ENCODE measurements at regions not wholly inside any gene's neighbourhood (a gene's known extent, or its start where the extent isn't known, plus 50 kb on each side); places are given as distances from the start of the nearest gene placed in this dataset.

DNA sequence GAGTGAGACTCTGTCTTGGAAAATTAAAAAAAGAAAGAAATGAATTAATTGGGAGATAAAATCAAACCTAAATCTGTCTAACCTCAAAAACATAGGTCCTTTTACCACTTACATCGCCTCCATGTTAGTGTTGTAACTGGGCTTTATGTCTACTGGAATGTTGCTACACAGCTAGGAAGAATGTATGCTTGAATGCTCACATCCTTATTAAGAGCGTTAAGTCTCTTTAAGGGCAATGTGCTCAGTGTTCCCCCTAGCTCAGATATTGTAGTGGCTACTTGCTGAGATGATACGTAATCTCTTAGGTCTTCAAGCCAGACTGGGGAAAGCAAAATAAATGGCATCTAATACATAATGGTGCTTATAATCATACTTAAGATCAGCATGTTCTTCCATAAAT is 1072.8 kb downstream of the PDHA2 start:
- no peaks in the 10 kb centered on the region for H3K36me3 Mint-ChIP-seq
- no peaks in the 10 kb centered on the region for H3K27me3 Mint-ChIP-seq
- ATAC-seq (ENCODE audit: low read depth) (no peak), DNase-seq (no peak)
- no peak overlapping the region for H3K27ac Mint-ChIP-seq
- H3K4me3 Mint-ChIP-seq = no peak overlapping the region
- H3K9me3 Mint-ChIP-seq = peaks cover 3% of the 10 kb centered on the region
- POLR2A ChIA-PET = no interaction called here
- H3K4me1 Mint-ChIP-seq = no peaks in the 10 kb centered on the region

DNA sequence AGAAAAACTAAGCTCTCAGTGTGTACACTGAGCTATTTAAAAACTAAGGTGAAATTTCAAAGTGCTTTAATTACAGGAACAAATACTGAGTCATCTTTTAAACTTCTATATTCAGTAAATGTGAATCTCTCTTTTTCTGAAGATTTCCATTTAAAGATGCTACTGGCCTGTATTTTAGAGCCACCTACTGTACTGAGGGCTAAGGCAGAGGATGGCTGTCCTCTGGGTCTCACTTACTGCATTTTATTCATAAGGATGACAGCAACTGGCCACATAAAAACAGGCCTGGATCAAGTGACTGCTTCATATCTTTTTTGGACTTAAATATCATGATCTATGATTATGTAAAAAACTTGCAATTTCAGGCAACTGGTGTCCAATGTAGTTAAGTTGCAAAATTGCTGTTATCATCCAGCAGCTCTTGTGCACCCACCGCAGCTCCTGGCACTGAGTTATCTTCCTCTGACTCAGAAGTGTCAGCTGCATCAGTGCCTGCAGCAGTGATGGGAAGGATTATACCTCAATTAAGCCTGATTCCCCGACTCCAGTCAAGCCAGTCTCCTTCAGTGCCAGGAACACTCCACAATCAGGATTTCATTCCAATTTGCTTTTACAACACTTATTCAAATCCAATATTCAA is 1073.7 kb downstream of the PDHA2 start:
- Mint-ChIP-seq H3K9me3 (peaks cover 3% of the 10 kb centered on the region), H3K36me3 (no peaks in the 10 kb centered on the region)
- ATAC-seq (ENCODE audit: low read depth) = no peak

DNA sequence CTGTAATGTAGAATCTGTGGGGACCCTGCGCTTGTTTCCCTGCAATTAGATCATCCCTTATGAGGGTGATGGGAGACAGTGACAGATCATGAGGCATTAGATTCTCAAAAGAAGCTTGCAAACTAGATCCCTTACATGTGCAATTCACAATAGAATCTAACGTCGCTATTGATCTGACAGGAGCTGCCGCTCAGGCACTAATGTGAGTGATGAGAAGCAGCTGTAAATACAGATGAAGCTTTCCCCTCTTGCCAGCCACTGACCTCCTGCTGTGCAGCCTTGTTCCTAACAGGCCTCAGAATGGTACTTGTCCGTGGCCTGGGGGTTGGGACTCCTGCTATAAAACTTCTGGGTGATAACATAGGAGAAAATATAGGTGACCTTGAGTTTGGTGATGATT is 1076.8 kb downstream of the PDHA2 start:
- DNase-seq (no peak), ATAC-seq (ENCODE audit: low read depth) (no peak)
- Mint-ChIP-seq H3K27ac (no peak overlapping the region), H3K27me3 (no peaks in the 10 kb centered on the region), H3K36me3 (no peaks in the 10 kb centered on the region), H3K4me1 (no peaks in the 10 kb centered on the region), H3K4me3 (no peak overlapping the region), H3K9me3 (peaks cover 4% of the 10 kb centered on the region)
- POLR2A ChIA-PET = no interaction called here

More for the DNA sequence above, 1073.7 kb downstream of the PDHA2 start:
- Mint-ChIP-seq H3K4me3 (no peak overlapping the region), H3K27me3 (no peaks in the 10 kb centered on the region), H3K27ac (no peak overlapping the region), H3K4me1 (no peaks in the 10 kb centered on the region)
- no peak for DNase-seq
- POLR2A ChIA-PET = no interaction called here

DNA sequence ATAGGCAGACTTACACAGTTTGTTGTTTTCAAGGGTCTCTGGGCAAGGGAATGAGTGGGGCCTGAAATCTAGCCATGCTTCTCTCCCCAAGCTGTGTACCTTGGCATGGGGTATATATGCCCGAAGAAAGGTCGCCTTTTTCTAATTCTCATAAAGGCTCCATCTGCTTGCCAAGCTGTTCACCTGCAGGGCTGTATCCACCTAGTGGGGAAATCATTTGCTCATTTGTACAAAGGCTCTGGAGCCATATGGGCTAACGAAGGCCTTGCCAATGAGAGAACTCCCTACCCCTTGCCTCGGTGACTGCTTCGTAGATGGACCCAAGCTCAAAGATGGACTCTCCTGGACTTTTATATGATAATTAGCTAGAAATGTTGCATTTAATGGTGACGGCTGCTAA is 1097.0 kb downstream of the PDHA2 start:
- Mint-ChIP-seq H3K4me3 (no peak overlapping the region), H3K27me3 (no peaks in the 10 kb centered on the region), H3K4me1 (no peaks in the 10 kb centered on the region), H3K9me3 (no peaks in the 10 kb centered on the region), H3K27ac (no peak overlapping the region), H3K36me3 (no peaks in the 10 kb centered on the region)
- DNase-seq (no peak), ATAC-seq (ENCODE audit: low read depth) (no peak)
- POLR2A ChIA-PET = no interaction called here

DNA sequence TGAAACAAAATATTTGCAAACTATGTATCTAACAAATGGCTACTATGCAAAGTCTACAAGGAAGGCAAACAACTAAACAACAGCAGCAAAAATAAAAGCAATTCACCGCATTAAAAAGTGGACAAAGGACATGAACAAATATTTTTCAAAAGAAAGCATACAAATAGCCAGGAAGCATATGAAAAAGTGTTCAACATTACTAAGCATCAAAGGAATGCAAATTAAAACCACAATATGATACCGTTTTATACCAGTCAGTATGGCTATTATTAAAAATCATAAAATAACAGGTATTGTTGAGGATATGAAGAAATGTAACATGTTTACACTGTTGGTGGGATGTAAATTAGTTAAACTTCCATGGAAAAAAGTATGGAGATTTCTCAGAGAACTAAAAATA is 1106.7 kb downstream of the PDHA2 start:
- Mint-ChIP-seq H3K36me3 (no peaks in the 10 kb centered on the region), H3K4me1 (no peaks in the 10 kb centered on the region), H3K27me3 (no peaks in the 10 kb centered on the region), H3K27ac (no peak overlapping the region), H3K9me3 (no peaks in the 10 kb centered on the region), H3K4me3 (no peak overlapping the region)
- DNase-seq (no peak), ATAC-seq (ENCODE audit: low read depth) (no peak)
- POLR2A ChIA-PET = no interaction called here

DNA sequence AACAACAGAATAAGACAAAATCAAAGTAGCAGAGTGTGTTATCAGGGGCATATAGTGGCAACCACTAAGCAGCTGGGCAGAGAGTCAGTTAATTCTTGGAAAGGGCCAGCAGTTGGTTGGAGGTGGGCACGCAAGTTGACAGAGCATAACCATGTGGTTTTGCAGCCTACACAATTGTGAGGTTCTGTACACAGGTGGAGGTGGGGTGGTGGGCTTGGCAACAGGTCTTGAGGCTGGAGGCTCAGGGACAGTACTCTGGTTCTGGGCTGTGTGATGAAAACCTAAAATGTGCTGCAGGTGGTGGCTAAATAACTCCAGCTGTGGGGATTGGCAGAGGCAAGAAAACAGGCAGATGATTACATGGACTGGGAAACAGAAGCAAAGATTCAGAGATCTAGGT is 1112.7 kb downstream of the PDHA2 start:
- Mint-ChIP-seq H3K4me3 (no peak overlapping the region), H3K27me3 (no peaks in the 10 kb centered on the region), H3K27ac (no peak overlapping the region), H3K9me3 (no peaks in the 10 kb centered on the region), H3K4me1 (no peaks in the 10 kb centered on the region), H3K36me3 (no peaks in the 10 kb centered on the region)
- DNase-seq (no peak), ATAC-seq (ENCODE audit: low read depth) (no peak)
- POLR2A ChIA-PET = no interaction called here

DNA sequence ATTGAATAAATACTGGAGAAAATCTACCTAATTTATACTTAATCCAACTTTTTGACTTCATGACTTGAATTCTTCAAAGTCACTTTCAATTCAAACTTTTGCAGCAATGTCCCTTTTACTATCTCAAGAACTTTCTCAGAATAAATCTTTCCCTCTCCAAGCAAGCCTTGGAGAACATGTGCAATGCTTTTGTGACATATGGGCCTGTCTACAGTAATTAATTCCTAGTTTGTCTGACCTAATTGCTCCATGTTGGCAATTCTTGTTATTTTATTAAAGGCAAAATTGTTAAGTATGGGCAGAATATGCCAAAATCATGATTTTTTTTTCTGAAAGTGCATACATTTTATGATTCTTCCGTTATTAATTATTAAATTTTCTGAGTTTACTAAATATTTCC is 1115.3 kb downstream of the PDHA2 start:
- DNase-seq = no peak
- no peak overlapping the region for H3K4me3 Mint-ChIP-seq
- no peaks in the 10 kb centered on the region for H3K36me3 Mint-ChIP-seq
- H3K9me3 Mint-ChIP-seq = no peaks in the 10 kb centered on the region
- H3K27me3 Mint-ChIP-seq = no peaks in the 10 kb centered on the region
- no peak overlapping the region for H3K27ac Mint-ChIP-seq
- POLR2A ChIA-PET = no interaction called here
- ATAC-seq (ENCODE audit: low read depth) = no peak
- no peaks in the 10 kb centered on the region for H3K4me1 Mint-ChIP-seq

DNA sequence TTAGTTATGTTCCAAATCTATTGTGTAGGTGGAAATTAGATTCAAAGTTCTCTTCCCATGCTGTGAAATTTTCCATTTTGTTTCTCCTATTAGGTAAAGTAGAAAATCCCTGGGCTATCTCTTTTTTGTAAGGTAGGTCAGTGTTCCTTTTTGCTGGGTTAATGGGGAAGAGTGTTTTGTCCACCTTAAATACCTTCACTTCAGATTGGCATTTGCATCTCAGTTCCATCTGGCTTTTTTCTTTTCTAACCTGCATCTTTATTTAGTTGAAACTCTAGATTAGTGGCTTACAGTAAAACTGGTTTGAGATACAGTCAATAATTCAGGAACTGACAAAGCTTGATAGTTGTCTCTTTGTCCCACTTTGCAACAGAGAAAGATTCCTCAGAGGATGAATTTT is 1115.8 kb downstream of the PDHA2 start:
- Mint-ChIP-seq H3K4me1 (no peaks in the 10 kb centered on the region), H3K27me3 (no peaks in the 10 kb centered on the region), H3K36me3 (no peaks in the 10 kb centered on the region), H3K9me3 (no peaks in the 10 kb centered on the region), H3K4me3 (no peak overlapping the region), H3K27ac (no peak overlapping the region)
- no peak for DNase-seq
- POLR2A ChIA-PET = no interaction called here
- ATAC-seq (ENCODE audit: low read depth) = no peak

DNA sequence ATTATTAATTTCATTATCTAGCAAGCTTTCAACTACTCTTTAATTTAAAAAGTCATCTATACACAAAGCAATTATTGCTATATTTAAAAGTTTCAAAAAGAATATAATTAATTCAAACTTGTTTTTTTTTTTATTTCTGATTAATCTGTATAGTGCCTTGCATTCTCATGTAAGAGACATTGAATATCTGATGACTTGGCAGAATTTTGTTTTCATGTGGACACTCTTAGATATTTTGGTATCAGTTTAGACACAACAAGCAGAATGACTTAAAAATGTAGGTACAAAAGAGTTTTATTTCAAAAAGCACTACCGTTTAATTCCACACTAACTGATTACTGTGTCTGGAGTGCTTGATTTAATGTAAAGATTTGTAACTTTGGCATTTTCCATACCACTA is 1129.6 kb downstream of the PDHA2 start:
- Mint-ChIP-seq H3K4me1 (no peaks in the 10 kb centered on the region), H3K36me3 (no peaks in the 10 kb centered on the region), H3K9me3 (peaks cover 2% of the 10 kb centered on the region), H3K4me3 (no peak overlapping the region), H3K27ac (no peak overlapping the region), H3K27me3 (no peaks in the 10 kb centered on the region)
- ATAC-seq (ENCODE audit: low read depth) = no peak
- POLR2A ChIA-PET = no interaction called here
- DNase-seq = no peak

DNA sequence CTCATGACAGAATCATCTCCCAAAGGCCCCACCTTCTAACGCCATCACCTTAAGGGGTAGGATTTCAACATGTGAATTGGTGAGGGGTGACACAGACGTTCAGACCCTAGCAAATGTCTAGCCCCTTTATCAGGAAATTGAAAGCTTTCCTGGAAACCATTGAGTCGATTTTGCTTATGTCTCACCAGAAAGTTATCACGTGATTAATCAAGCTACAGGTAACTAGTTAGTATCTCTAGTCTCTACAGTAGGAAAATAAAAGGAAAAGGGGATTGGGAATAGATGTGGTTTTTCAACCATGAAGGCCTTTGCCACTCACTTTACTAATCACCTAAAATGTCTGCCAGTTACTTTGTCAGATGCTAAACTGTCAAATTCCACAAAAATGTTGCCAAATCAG is 1133.0 kb downstream of the PDHA2 start:
- Mint-ChIP-seq H3K36me3 (no peaks in the 10 kb centered on the region), H3K4me1 (no peaks in the 10 kb centered on the region), H3K4me3 (no peak overlapping the region), H3K9me3 (no peaks in the 10 kb centered on the region), H3K27ac (no peak overlapping the region), H3K27me3 (no peaks in the 10 kb centered on the region)
- POLR2A ChIA-PET = no interaction called here
- no peak for ATAC-seq (ENCODE audit: low read depth)
- no peak for DNase-seq

DNA sequence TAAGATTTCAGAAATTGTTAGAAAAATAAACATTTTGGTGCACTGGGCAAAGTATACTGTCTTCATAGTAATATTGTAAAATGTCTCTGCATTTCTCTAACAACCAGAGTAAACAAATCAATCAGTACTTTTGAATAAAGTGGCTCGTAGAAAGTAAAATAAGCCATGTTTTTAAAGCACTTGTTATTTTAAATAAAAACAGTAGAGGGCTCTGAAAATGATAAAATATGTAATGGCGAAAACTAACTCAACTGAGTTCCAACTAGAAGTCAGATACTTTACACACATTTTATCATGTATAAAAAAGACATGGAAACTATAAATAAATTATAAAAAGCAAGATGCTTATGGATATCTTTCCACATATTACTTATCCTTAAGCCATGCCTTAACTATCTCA is 1134.4 kb downstream of the PDHA2 start:
- H3K27me3 Mint-ChIP-seq = no peaks in the 10 kb centered on the region
- ATAC-seq (ENCODE audit: low read depth) = no peak
- no peak overlapping the region for H3K27ac Mint-ChIP-seq
- no peaks in the 10 kb centered on the region for H3K4me1 Mint-ChIP-seq
- peaks cover 2% of the 10 kb centered on the region for H3K9me3 Mint-ChIP-seq
- POLR2A ChIA-PET = no interaction called here
- no peak for DNase-seq
- H3K36me3 Mint-ChIP-seq = no peaks in the 10 kb centered on the region
- no peak overlapping the region for H3K4me3 Mint-ChIP-seq

DNA sequence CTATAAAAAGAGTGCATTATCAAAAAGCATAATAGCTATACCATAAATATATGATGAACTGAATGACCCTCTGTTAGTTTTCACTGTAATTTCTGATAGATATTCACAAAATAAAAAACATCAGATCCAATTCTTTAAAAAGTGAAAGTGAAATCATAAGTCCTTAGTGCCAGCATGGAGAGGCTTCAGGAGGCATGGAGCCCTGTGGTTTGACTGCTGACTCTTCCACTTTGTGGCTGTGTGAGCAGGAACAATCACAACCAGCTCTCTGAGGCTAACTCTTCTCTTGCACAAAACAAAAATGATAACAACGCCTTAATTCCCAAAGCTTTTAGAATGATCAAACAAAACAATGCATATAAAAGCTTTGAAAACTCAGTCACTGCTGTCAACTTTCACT is 1143.9 kb downstream of the PDHA2 start:
- Mint-ChIP-seq H3K4me3 (no peak overlapping the region), H3K9me3 (peaks cover 5% of the 10 kb centered on the region), H3K4me1 (no peaks in the 10 kb centered on the region), H3K36me3 (no peaks in the 10 kb centered on the region), H3K27me3 (no peaks in the 10 kb centered on the region), H3K27ac (no peak overlapping the region)
- POLR2A ChIA-PET = no interaction called here
- ATAC-seq (ENCODE audit: low read depth) (no peak), DNase-seq (no peak)

DNA sequence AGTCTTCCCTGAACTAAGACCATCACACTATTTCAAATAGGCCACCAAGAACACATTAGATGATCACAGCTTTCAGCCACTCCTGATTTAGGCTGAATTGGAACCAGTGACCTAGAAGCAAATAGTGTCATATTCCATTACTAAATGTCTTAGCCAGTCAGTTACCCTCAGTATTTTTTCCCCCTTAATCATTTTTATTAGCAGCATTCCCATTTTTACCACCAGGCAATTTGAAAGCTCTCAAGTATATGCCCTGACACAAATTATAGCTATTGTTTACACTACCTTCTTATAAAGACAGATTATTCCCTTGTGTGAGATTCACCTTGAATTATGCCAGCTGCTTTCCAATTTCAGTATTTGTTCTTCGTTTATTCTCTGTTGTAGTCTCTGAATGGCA is 1146.9 kb downstream of the PDHA2 start:
- POLR2A ChIA-PET = no interaction called here
- Mint-ChIP-seq H3K4me3 (no peak overlapping the region), H3K27me3 (no peaks in the 10 kb centered on the region), H3K27ac (no peak overlapping the region), H3K4me1 (no peaks in the 10 kb centered on the region), H3K36me3 (no peaks in the 10 kb centered on the region), H3K9me3 (peaks cover 1% of the 10 kb centered on the region)
- DNase-seq = no peak
- ATAC-seq (ENCODE audit: low read depth) = no peak

DNA sequence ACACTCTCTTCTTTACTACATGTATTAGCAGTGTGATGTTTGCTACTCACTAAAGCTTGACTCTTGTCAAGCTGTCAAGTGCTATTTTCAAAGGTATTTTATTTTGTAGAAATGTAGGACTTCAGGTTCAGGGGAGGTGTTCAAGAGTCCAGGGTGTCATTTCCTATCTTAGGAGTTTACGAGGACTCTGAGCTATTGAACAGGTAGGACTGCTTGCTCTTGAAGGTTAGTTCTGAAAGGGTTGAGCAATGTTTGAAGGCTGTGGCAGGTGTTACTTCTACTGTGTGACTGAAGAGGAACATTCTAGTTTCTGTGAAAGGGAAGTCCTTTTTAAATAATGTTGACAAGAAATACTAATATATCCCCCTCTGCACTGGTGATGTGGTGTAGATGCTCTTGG is 1151.2 kb downstream of the PDHA2 start:
- no peak overlapping the region for H3K27ac Mint-ChIP-seq
- ATAC-seq (ENCODE audit: low read depth) (no peak), DNase-seq (no peak)
- H3K4me1 Mint-ChIP-seq = no peaks in the 10 kb centered on the region
- H3K36me3 Mint-ChIP-seq = no peaks in the 10 kb centered on the region
- H3K27me3 Mint-ChIP-seq = no peaks in the 10 kb centered on the region
- POLR2A ChIA-PET = no interaction called here
- H3K9me3 Mint-ChIP-seq = no peaks in the 10 kb centered on the region
- no peak overlapping the region for H3K4me3 Mint-ChIP-seq

DNA sequence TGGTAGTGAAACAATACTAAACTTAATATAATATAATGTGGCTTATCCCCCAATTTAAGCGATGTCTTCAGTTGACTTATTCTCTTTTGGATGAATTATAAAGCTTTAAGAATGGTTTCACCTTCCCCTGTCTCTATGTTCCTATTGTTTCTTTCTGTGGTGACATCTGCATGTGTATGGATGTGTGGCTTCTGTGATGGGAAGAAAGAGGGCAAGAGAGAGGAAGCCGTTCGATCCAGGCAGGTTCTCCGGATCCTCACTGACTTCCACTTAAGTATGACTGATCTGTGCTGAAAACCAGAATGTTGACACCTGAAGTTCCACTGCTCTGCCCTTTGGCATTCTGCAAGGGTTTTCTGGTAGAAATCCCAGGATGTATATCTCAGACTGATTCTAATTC is 1150.8 kb downstream of the STPG2 start:
- POLR2A ChIA-PET = no interaction called here
- no peaks in the 10 kb centered on the region for H3K36me3 Mint-ChIP-seq
- ATAC-seq (ENCODE audit: low read depth) = no peak

More for the DNA sequence above, 1150.8 kb downstream of the STPG2 start:
- H3K4me3 Mint-ChIP-seq = no peak overlapping the region
- no peak overlapping the region for H3K27ac Mint-ChIP-seq
- DNase-seq = no peak
- H3K4me1 Mint-ChIP-seq = no peaks in the 10 kb centered on the region
- H3K27me3 Mint-ChIP-seq = no peaks in the 10 kb centered on the region
- no peaks in the 10 kb centered on the region for H3K9me3 Mint-ChIP-seq

Data from activated naive CD8-positive, alpha-beta T cell treated with anti-CD3 and anti-CD28 coated beads, Interleukin-2, amount 10 ng/mL, durations not matched to agents 7 days and 5 days (primary cell).